B cell (primary cell): ENCODE measurements at regions not wholly inside any gene's neighbourhood (a gene's known extent, or its start where the extent isn't known, plus 50 kb on each side); places are given as distances from the start of the nearest gene placed in this dataset.

ENCODE experiments used
- ATAC-seq: fragments of 200-7000 bp; cut with Tn5 transposase; one replicate; pipeline ENCODE4 v1.10.0; 2021; ENCODE audit warnings: low read depth, mild to moderate bottlenecking, moderate number of reproducible peaks, moderate library complexity
- CTCF ChIA-PET: fragments of 350-600 bp; sonication (Branson Sonifier 250); formaldehyde crosslinking; loops from one replicate; lab custom pipeline; 2021; ENCODE audit warnings: antibody characterized with exemption, inconsistent platforms; lab: Charles Lee
- POLR2A ChIA-PET: fragments of 350-600 bp; sonication (Branson Sonifier 250); formaldehyde crosslinking; loops from one replicate; lab custom pipeline; 2021; ENCODE audit warnings: antibody characterized with exemption; lab: Charles Lee
- DNase-seq: peaks from one replicate; pipeline ENCODE4 v3.0.0; 2013
- H2AFZ ChIP-seq: 2 replicates; pipeline ENCODE4 v1.6.1; 2012; ENCODE audit warnings: mild to moderate bottlenecking, low read depth, low read length; ENCODE audit not compliant: insufficient read depth, poor library complexity, severe bottlenecking
- H3K27ac ChIP-seq, 2 donors: 1 replicate in 1 of 2; 2 replicates in 1 of 2; pipeline ENCODE4 v1.5.1; 2012 to 2013; ENCODE audit warnings: low read length in 2 of 2, mild to moderate bottlenecking in 2 of 2, moderate library complexity in 1 of 2
- H3K27me3 ChIP-seq, 4 experiments: fragments of 200-600 bp in 1 of 4; sonication (generic) in 1 of 4; replicated peaks in 1 of 4; 1 replicate in 2 of 4; 2 replicates in 2 of 4; pipeline versions ENCODE4 v1.6.1 to v1.7.0; 2013 to 2016; ENCODE audit warnings: low read length in 3 of 4, mild to moderate bottlenecking in 2 of 4, mixed read lengths in 1 of 4, moderate library complexity in 1 of 4; ENCODE audit not compliant: insufficient read depth in 4 of 4, control insufficient read depth in 3 of 4; ENCODE audit errors: control extremely low read depth in 1 of 4
- H3K36me3 ChIP-seq, 2 experiments: replicated peaks in 1 of 2; 1 replicate in 1 of 2; 2 replicates in 1 of 2; pipeline versions ENCODE4 v1.6.1 to v1.7.1; 2013; ENCODE audit warnings: low read length in 1 of 2; ENCODE audit not compliant: insufficient read depth in 2 of 2, control insufficient read depth in 1 of 2; ENCODE audit errors: control extremely low read depth in 1 of 2, extremely low read depth in 1 of 2
- H3K4me1 ChIP-seq, 2 donors: fragments of 200-600 bp in 1 of 2; sonication (generic) in 1 of 2; 1 replicate in 1 of 2; 2 replicates in 1 of 2; pipeline versions ENCODE4 v1.5.1 to v1.6.1; 2013 to 2017; ENCODE audit warnings: low read length in 2 of 2; ENCODE audit not compliant: control insufficient read depth in 2 of 2, insufficient read depth in 2 of 2
- H3K4me2 ChIP-seq: replicated peaks from 2 replicates; pipeline ENCODE3; 2012; ENCODE audit warnings: mild to moderate bottlenecking, low read depth, low read length; ENCODE audit not compliant: poor library complexity, severe bottlenecking
- H3K4me3 ChIP-seq, 5 experiments: fragments of 200-600 bp in 1 of 5; sonication (generic) in 1 of 5; 1 replicate in 3 of 5; 2 replicates in 2 of 5; pipeline versions ENCODE4 v1.5.1 to v1.7.0; 2011 to 2016; ENCODE audit warnings: low read length in 4 of 5, mild to moderate bottlenecking in 4 of 5, low read depth in 2 of 5, control low read depth in 1 of 5, moderate library complexity in 1 of 5; ENCODE audit not compliant: insufficient read depth in 1 of 5; ENCODE audit errors: control extremely low read depth in 1 of 5, extremely low read depth in 1 of 5
- H3K79me2 ChIP-seq: fragments of 200-600 bp; sonication (generic); one replicate; pipeline ENCODE4 v1.6.0; 2016; ENCODE audit warnings: low read length; ENCODE audit not compliant: control insufficient read depth, insufficient read depth
- H3K9ac ChIP-seq: fragments of 200-600 bp; sonication (generic); 2 replicates; pipeline ENCODE4 v1.6.1; 2017; ENCODE audit warnings: mild to moderate bottlenecking, low read length, moderate library complexity
- H3K9me3 ChIP-seq, 3 donors: one replicate each; pipeline versions ENCODE4 v1.6.1 to v1.7.1; 2013; ENCODE audit warnings: low read length in 2 of 3; ENCODE audit not compliant: control insufficient read depth in 2 of 3, insufficient read depth in 1 of 3; ENCODE audit errors: control extremely low read depth in 1 of 3
- H4K20me1 ChIP-seq: 2 replicates; pipeline ENCODE4 v1.6.0; 2012; ENCODE audit warnings: mild to moderate bottlenecking, low read length; ENCODE audit not compliant: insufficient read depth, control insufficient read depth, poor library complexity, severe bottlenecking
- H3K27ac Mint-ChIP-seq: one replicate; pipeline ENCODE4 v1.8.0; 2021; ENCODE audit warnings: mixed read lengths
- H3K27me3 Mint-ChIP-seq: one replicate; pipeline ENCODE4 v1.8.0; 2021; ENCODE audit warnings: mixed read lengths
- H3K4me1 Mint-ChIP-seq: one replicate; pipeline ENCODE4 v1.8.0; 2021; ENCODE audit warnings: mixed read lengths
- H3K4me3 Mint-ChIP-seq: one replicate; pipeline ENCODE4 v1.8.0; 2021; ENCODE audit warnings: mixed read lengths
- H3K9me3 Mint-ChIP-seq: one replicate; pipeline ENCODE4 v1.8.0; 2022; ENCODE audit warnings: mixed read lengths; ENCODE audit not compliant: insufficient read depth
- EZH2 ChIP-seq: IDR thresholded peaks from 2 replicates; pipeline ENCODE4 v1.6.1; 2012; ENCODE audit warnings: borderline replicate concordance, low read depth, mild to moderate bottlenecking, moderate library complexity, low read length; ENCODE audit not compliant: insufficient read depth, poor library complexity, severe bottlenecking
- WGBS: methylation state at CpG from one replicate; pipeline ENCODE4 v1.1.5; 2013; ENCODE audit warnings: missing lambda C conversion rate; ENCODE audit not compliant: insufficient coverage; 5-methylcytosine and 5-hydroxymethylcytosine counted together
- intact Hi-C: fragments of 100-400 bp; cut with micrococcal nuclease; formaldehyde crosslinking; loops from one replicate; pipeline ENCODE4 v1.10.0; 2022
- TF ChIP-seq, protein P1 (sequence below): fragments of 200-600 bp; IDR thresholded peaks from one replicate; pipeline ENCODE4 v1.8.0; 2022; ENCODE audit warnings: antibody characterized with exemption, mild to moderate bottlenecking

DNA sequence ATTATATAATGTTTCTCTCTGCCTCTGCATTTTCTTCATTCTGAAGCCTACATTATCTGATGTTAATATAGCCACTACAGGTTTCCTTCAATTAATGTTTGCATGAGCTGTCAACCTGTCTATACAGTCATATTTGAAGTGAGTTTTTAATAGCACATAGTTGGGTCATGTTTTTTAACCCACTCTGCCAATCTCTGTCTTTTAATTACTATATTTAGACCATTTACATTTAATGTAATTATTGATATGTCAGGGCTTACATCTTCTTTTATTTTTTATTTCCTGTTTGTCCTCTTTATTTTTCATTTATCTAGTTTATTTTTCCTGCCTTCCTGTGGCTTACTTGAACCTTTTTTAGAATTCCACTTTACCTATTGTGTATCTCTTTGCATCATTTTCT, 124.3 kb upstream of the PDE1C start:
- TF ChIP-seq EZH2 = no peak
- TF ChIP-seq, protein P1, sequence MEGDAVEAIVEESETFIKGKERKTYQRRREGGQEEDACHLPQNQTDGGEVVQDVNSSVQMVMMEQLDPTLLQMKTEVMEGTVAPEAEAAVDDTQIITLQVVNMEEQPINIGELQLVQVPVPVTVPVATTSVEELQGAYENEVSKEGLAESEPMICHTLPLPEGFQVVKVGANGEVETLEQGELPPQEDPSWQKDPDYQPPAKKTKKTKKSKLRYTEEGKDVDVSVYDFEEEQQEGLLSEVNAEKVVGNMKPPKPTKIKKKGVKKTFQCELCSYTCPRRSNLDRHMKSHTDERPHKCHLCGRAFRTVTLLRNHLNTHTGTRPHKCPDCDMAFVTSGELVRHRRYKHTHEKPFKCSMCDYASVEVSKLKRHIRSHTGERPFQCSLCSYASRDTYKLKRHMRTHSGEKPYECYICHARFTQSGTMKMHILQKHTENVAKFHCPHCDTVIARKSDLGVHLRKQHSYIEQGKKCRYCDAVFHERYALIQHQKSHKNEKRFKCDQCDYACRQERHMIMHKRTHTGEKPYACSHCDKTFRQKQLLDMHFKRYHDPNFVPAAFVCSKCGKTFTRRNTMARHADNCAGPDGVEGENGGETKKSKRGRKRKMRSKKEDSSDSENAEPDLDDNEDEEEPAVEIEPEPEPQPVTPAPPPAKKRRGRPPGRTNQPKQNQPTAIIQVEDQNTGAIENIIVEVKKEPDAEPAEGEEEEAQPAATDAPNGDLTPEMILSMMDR = no peak
- no peaks in the 10 kb centered on the region for H3K27me3 Mint-ChIP-seq
- no peak overlapping the region for H3K4me3 ChIP-seq
- H4K20me1 ChIP-seq = no peaks in the 10 kb centered on the region
- ChIA-PET CTCF (no interaction called here), POLR2A (no interaction called here)
- no peak overlapping the region for H3K4me2 ChIP-seq
- DNase-seq (no peak), ATAC-seq (no peak)
- no peaks in the 10 kb centered on the region for H3K36me3 ChIP-seq
- H3K9ac ChIP-seq = no peak overlapping the region
- no peak overlapping the region for H3K4me3 Mint-ChIP-seq
- H2AFZ ChIP-seq = no peak overlapping the region
- H3K79me2 ChIP-seq = no peaks in the 10 kb centered on the region
- peaks cover 0 to 7% (median 5%) of the 10 kb centered on the region in 3 donors for H3K9me3 ChIP-seq
- H3K9me3 Mint-ChIP-seq = peaks cover 9% of the 10 kb centered on the region
- intact Hi-C loops = no loop called here
- no peaks in the 10 kb centered on the region for H3K4me1 Mint-ChIP-seq
- H3K27ac ChIP-seq = no peak overlapping the region
- H3K27me3 ChIP-seq = no peaks in the 10 kb centered on the region
- H3K4me1 ChIP-seq = no peaks in the 10 kb centered on the region
- H3K27ac Mint-ChIP-seq = no peak overlapping the region

DNA sequence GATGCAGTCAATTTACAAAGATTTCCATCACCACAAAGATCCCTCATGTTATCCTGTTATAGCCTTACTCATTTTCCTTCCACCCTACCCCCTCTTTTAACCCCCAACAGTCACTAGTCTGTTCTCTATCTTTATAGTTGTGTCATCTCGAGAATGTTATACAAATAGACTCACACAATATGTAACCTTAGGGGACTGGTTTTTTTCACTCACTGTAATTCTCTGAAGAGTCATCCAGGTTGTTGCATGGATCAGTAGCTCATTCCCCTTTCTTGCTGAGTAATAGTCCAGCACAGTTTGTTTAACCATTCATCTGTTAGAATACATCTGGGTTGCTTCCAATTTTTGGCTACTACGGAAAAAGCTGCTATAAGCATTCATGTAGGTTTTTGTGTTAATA, 121.1 kb upstream of the PDE1C start:
- Histone ChIP-seq H3K4me2 (no peak overlapping the region), H3K9ac (no peak overlapping the region), H3K36me3 (no peaks in the 10 kb centered on the region), H3K4me1 (no peaks in the 10 kb centered on the region), H3K4me3 (no peak overlapping the region), H3K9me3 (peaks cover 0 to 7% (median 5%) of the 10 kb centered on the region in 3 donors), H3K27me3 (no peaks in the 10 kb centered on the region), H2AFZ (no peak overlapping the region), H3K79me2 (no peaks in the 10 kb centered on the region), H3K27ac (no peak overlapping the region), H4K20me1 (no peaks in the 10 kb centered on the region)
- WGBS = no CpG with 5 or more reads among the region's 2 CpGs
- Mint-ChIP-seq H3K27ac (no peak overlapping the region), H3K4me3 (no peak overlapping the region), H3K27me3 (no peaks in the 10 kb centered on the region), H3K9me3 (peaks cover 9% of the 10 kb centered on the region), H3K4me1 (no peaks in the 10 kb centered on the region)
- TF ChIP-seq, protein P1 = no peak
- TF ChIP-seq EZH2 = no peak
- ATAC-seq = no peak
- intact Hi-C loops = no loop called here
- ChIA-PET POLR2A (no interaction called here), CTCF (interaction anchor here (1.0 kb wide), 1 partner anchor 20 kb away, joined by 5 read pairs; no protein-coding TSS in a partner anchor)
- no peak for DNase-seq
